Adrenal gland (tissue), 7 donors: ENCODE measurements at regions not wholly inside any gene's neighbourhood (a gene's known extent, or its start where the extent isn't known, plus 50 kb on each side); places are given as distances from the start of the nearest gene placed in this dataset.

Experiments used
- DNase-seq, 7 donors: peaks; one replicate each; pipeline ENCODE4 v3.0.0-alpha.2; 2019 to 2020
- H3K27ac ChIP-seq, 5 donors: fragments of 200-600 bp; sonication (generic) in 4 of 5; 1 replicate in 3 of 5; 2 replicates in 2 of 5; pipeline versions ENCODE4 v1.5.1 to v1.8.0; 2016 to 2020; ENCODE audit warnings: mild to moderate bottlenecking in 1 of 5
- H3K27me3 ChIP-seq: fragments of 200-600 bp; 2 replicates; pipeline ENCODE4 v1.8.0; 2021
- H3K36me3 ChIP-seq, 2 donors: fragments of 200-600 bp; replicated peaks in 1 of 2; 1 replicate in 1 of 2; 2 replicates in 1 of 2; pipeline versions ENCODE4 v1.5.1 to v1.8.0; 2018 to 2022
- H3K4me1 ChIP-seq, 2 donors: fragments of 200-600 bp; replicated peaks in 1 of 2; 1 replicate in 1 of 2; 2 replicates in 1 of 2; pipeline versions ENCODE4 v1.5.1 to v1.8.0; 2018 to 2021
- H3K4me3 ChIP-seq, 4 donors: fragments of 200-600 bp; sonication (generic) in 3 of 4; one replicate each; pipeline ENCODE4 v1.5.1; 2016 to 2018
- H3K9me3 ChIP-seq, 3 donors: fragments of 200-600 bp; sonication (generic) in 1 of 3; replicated peaks in 1 of 3; 1 replicate in 2 of 3; 2 replicates in 1 of 3; pipeline versions ENCODE4 v1.5.1 to v1.8.0; 2016 to 2021
- CTCF ChIP-seq, 6 experiments: fragments of 450-650 bp in 4 of 6; fragments of 200-600 bp in 2 of 6; sonication (generic) in 1 of 6; IDR thresholded peaks; 1 replicate in 5 of 6; 2 replicates in 1 of 6; pipeline versions ENCODE4 v1.5.1 to v1.8.0; 2016 to 2021; ENCODE audit warnings: antibody characterized with exemption in 6 of 6, mild to moderate bottlenecking in 2 of 6, moderate library complexity in 1 of 6
- POLR2A ChIP-seq, 2 donors: fragments of 450-650 bp; IDR thresholded peaks; one replicate each; pipeline ENCODE4 v1.6.1; 2017; ENCODE audit warnings: antibody characterized with exemption in 2 of 2, mild to moderate bottlenecking in 2 of 2, moderate library complexity in 1 of 2
- intact Hi-C, 2 donors: fragments of 100-400 bp; cut with DNase I; formaldehyde crosslinking; loops; one replicate each; pipeline versions ENCODE4 v1.14.1 to v1.15.0; 2022 to 2023
- small RNA-seq, 2 donors: library from RNA; depleted of rRNA; stranded (forward); fragments of <200 nt; gene quantifications; one replicate each; pipeline ENCODE3, GENCODE V24; 2016
- donor health status: DM: yes; HTN: yes; CAD: no.
- donor health status: DM: no; HTN: no; CAD: no.
- donor health status: DM: no; HTN: no; CAD: no.

- no peak overlapping the region for H3K4me3 ChIP-seq
- no peaks in the 10 kb centered on the region for H3K4me1 ChIP-seq
- DNase-seq: no peak
- no peak overlapping the region for H3K27ac ChIP-seq
- intact Hi-C loops: no loop called here
- H3K36me3 ChIP-seq: no peaks in the 10 kb centered on the region
- no peaks in the 10 kb centered on the region for H3K9me3 ChIP-seq
- TF ChIP-seq POLR2A (IDR thresholded peaks at IDR 0.05) (no peak), CTCF (IDR thresholded peaks at IDR 0.05) (no peak)
- H3K27me3 ChIP-seq: no peaks in the 10 kb centered on the region
Measured at GRCh38 chr2:80700961-80701360, 396.4 kb upstream of the LRRTM1 start.

Small RNAs in the stretch of these regions (small RNA-seq; reads per million reads assigned to genes)
- gene AC013262.1 (0 reads per million in 2 donors), gene AC138623.1 (0 reads per million in 2 donors), gene RF00019 (0 reads per million in 2 donors), gene RN7SL201P (0 reads per million in 2 donors), gene RNA5SP99 (0.08 to 0.59 reads per million in 2 donors), gene RNU6-1312P (0 reads per million in 2 donors), gene RNU6-685P (0 reads per million in 2 donors), gene RPL37P10 (0 reads per million in 2 donors)
